KG1 (cell line): ENCODE measurements at regions not wholly inside any gene's neighbourhood (a gene's known extent, or its start where the extent isn't known, plus 50 kb on each side); places are given as distances from the start of the nearest gene placed in this dataset.
"Not testable (repeated sequence)": the region's sequence is repeated elsewhere in the genome, so short reads cannot be mapped to it uniquely, and the experiment has no call there.

Source experiments
- DNase-seq: peaks from one replicate; lab custom pipeline; 2025; lab: John Stamatoyannopoulos, UW

GRCh38 chr11:42976636-42977217, 335.1 kb upstream of the API5 start:
- DNase-seq: no peak

DNA sequence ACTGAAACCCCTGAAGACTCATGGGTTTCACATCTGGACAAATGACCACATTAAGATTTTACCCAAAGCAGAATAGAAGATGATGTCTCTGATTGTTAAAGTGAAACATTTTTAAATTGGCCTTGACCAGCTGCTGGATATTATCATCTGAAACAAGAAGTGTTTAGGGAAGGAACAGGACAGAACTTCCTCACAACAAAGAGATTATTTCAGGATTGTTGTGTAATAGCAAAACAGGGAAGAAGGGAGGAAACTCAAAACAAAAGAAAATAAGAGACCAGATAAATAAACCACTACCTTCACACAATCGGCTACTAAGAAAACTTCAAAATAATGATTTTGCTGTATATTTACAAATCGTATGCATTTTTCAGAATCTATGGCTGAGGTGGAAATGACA, 319.2 kb upstream of the API5 start:
- DNase-seq: no peak

DNA sequence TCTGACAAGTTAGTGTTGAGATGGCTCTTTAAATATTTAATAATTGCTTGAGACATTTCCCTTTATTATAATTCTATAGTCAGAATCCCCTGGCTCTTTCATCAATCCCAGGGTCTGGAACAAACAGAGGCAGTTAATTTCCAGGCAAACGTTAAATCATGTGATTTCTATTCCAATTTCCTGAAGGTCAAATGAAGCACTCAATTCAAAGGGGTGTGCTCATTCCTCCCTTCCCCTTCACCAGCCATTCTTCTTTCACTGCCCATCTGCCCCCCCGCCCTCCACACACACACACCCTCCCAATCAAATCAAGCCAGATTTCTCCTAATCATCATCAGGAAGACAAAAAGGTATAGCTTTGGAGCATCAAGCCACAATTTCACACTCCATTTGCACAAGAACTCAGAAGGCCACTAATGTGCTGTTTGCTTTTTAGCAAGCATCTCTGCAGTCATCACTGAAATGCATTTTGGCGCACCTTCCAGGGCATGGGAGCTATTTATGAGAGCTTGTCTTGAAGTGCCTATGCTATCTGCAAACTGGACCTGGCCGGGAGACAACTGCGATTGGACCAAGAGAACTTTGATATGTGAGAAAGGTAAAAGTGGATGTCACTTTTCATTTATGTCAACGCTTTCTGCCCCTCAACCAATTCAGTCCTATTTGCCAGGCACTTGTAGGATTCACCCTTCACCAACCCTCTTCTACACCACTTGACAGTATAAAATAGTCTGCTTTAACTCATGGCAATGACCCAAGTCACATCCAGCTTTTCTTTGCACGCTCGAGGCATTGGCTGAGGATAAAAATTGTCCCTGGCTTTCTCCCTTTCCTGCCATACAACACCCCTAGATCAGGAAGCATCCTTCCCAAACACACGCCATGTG, 315.1 kb upstream of the API5 start:
- no peak for DNase-seq

- not testable (repeated sequence) for DNase-seq
Measured at GRCh38 chr11:43004879-43005278, 306.9 kb upstream of the API5 start.

- no peak for DNase-seq
Measured at GRCh38 chr11:43010042-43010441, 301.8 kb upstream of the API5 start.

DNA sequence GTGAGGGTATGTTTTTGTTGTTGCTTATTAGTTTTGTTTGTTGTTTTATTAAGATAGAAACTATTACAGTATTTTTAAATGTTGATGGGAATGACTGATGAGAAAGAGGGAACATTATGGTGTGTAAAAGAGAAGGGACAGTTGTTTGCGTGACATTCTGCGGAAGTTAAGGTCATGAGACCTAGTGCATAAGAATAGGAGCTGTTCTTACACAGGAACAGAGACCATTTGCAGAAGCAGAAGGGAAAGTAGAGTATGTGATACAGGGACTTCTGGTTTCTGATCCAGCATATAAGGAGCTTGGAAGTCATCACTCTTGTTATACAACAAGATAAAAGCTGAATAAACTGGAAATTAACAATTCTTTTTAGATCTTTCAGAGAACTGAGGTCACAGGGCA, 299.2 kb upstream of the API5 start:
- DNase-seq: no peak

GRCh38 chr11:43021466-43021865, 290.3 kb upstream of the API5 start:
- DNase-seq: no peak

- no peak for DNase-seq
Measured at GRCh38 chr11:43034341-43034740, 277.5 kb upstream of the API5 start.

DNA sequence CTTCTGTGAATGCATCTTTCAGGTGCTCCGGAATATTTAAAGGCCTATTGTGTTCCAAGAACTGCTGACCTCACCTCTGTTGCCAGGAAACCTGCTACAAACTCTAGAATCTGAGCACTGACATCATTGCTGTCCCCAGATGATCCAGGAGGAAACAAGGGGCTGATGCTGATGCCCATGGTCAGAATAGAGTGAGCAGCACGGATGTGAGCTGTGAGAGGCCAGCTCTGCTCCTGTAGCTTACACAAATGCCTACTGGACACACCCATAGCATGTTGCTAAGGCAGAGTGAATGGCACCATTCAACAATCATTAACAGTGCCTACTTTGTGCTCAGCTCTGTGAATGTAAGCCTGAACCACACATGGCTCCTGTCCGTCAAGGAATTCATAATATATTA, 276.7 kb upstream of the API5 start:
- no peak for DNase-seq

- no peak for DNase-seq
Measured at GRCh38 chr11:43053638-43054412, 258.0 kb upstream of the API5 start.

GRCh38 chr11:43067681-43068080, 244.1 kb upstream of the API5 start:
- no peak for DNase-seq

- no peak for DNase-seq
Measured at GRCh38 chr11:43071338-43071737, 240.5 kb upstream of the API5 start.

- DNase-seq: no peak
Measured at GRCh38 chr11:43072096-43072495, 239.7 kb upstream of the API5 start.

- no peak for DNase-seq
Measured at GRCh38 chr11:43072911-43073310, 238.9 kb upstream of the API5 start.

DNA sequence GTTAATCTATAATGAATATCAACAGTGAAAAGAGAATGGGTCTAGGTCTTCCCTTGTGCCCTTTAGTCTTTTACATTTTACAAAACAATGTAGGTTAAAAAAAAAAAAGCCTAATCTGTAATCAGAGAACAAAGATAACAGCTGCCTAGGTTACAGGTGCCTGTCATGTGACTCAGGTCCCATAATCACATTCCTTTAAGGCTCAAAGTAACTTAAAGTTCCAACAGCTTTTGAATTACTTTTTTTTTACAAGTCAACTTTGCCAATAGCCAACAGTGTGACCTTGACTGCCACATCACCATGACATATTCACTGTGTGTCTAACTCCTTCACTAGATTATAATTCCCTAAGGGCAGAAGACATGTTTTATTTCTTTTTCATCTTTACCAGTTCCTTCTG, 237.0 kb upstream of the API5 start:
- DNase-seq: no peak

DNA sequence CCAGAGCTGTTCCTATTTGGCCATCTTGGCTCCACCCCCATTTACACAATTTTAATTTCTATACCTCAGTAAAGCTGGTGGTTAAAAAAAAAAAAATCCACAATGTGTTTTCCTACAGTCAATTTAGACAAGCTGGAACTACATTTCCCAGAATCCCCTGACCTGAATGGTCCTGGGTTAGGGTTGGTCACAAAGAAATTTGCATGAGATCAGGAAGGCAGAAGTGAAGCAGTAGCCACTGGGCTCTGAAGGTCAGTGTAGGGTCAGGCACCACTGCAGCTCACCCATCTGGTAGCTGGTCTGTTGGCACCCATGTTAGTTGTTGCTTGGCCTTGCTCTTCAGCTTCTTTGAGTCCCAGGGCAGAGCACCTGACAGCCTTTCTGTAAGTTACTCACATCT, 210.7 kb upstream of the API5 start:
- no peak for DNase-seq

DNA sequence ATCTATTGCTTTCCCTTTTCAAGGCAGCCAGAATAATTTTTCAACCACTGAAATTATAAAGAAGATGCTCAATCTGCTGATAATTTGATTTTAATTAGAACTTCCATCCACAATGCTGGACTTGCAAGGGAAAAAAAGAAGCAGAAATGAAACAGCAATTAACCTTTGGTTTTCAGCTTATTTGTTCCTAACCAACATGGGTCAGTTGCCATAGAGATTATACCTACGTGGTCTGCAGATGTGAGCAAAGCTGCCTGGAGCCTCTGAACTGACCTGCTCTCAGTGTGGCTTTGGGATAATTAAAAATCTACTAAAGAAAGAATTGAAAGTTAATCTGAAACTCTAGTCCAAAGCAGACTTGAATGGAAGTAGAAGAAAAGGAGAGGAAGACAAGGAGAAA, 195.7 kb upstream of the API5 start:
- no peak for DNase-seq

GRCh38 chr11:43119275-43119970, 192.4 kb upstream of the API5 start:
- no peak for DNase-seq

GRCh38 chr11:43122546-43122945, 189.2 kb upstream of the API5 start:
- no peak for DNase-seq

- no peak for DNase-seq
Measured at GRCh38 chr11:43123443-43123842, 188.4 kb upstream of the API5 start.

GRCh38 chr11:43124272-43124935, 187.4 kb upstream of the API5 start:
- DNase-seq: no peak

- no peak for DNase-seq
Measured at GRCh38 chr11:43129329-43129728, 182.5 kb upstream of the API5 start.
